ENCODE measurements at regions not wholly inside any gene's neighbourhood (a gene's known extent, or its start where the extent isn't known, plus 50 kb on each side); places are given as distances from the start of the nearest gene placed in this dataset.

DNA sequence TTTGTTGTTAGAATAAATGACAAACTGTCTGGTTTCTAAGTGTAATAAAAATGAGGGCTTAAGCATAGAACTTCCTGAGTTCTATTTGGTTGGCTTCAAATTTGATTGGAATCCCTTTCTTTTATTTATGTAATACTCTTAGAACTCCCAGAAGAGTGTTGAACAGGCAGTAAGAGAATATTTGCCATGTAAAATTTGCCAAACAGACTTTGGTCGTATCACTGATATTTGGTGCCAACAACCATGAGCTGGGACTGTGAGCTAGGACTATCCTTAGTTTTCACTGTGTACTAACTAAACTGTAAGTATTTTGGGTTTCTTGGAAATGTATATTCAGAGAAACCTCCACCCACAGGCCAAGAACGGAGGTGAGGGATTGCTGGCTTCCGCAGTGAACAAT, 971.2 kb upstream of the SOX9 start:
- intact Hi-C loops (cut with micrococcal nuclease): no loop called here
- Histone ChIP-seq H3K27me3 (ENCODE audit: low read depth) (no peaks in the 10 kb centered on the region), H3K9me3 (replicated peaks) (no peaks in the 10 kb centered on the region), H3K4me1 (no peaks in the 10 kb centered on the region), H3K4me3 (no peak overlapping the region), H3K36me3 (no peaks in the 10 kb centered on the region), H3K27ac (replicated peaks) (no peak overlapping the region)
- no peak for DNase-seq
- TF ChIP-seq, protein P1, sequence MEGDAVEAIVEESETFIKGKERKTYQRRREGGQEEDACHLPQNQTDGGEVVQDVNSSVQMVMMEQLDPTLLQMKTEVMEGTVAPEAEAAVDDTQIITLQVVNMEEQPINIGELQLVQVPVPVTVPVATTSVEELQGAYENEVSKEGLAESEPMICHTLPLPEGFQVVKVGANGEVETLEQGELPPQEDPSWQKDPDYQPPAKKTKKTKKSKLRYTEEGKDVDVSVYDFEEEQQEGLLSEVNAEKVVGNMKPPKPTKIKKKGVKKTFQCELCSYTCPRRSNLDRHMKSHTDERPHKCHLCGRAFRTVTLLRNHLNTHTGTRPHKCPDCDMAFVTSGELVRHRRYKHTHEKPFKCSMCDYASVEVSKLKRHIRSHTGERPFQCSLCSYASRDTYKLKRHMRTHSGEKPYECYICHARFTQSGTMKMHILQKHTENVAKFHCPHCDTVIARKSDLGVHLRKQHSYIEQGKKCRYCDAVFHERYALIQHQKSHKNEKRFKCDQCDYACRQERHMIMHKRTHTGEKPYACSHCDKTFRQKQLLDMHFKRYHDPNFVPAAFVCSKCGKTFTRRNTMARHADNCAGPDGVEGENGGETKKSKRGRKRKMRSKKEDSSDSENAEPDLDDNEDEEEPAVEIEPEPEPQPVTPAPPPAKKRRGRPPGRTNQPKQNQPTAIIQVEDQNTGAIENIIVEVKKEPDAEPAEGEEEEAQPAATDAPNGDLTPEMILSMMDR (IDR thresholded peaks at IDR 0.05; ENCODE audit: borderline replicate concordance): no peak

DNA sequence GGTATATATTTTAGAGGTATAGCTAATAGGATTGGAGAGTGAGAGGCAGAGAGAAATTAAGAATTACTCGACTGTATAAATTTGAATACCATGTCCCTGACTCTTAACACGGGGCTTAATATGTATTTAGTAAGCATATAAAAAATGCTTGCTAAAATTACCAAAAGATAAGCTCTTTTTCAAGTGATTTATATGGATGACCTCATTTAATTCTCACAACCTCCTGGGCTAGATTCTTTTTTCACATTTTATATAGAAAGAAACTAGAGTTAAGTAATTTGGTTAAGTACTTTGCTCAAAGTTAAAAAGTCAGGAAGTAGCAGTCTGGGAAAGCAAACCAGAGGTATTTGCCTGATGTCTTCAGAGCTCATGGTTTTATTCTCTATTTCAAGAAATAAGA, 963.5 kb upstream of the SOX9 start:
- intact Hi-C loops (cut with micrococcal nuclease): no loop called here
- Histone ChIP-seq H3K9me3 (replicated peaks) (no peaks in the 10 kb centered on the region), H3K27me3 (ENCODE audit: low read depth) (peaks cover 5% of the 10 kb centered on the region), H3K4me3 (no peak overlapping the region), H3K4me1 (no peaks in the 10 kb centered on the region), H3K27ac (replicated peaks) (no peak overlapping the region), H3K36me3 (no peaks in the 10 kb centered on the region)
- no peak for DNase-seq
- TF ChIP-seq, protein P1 (IDR thresholded peaks at IDR 0.05; ENCODE audit: borderline replicate concordance): no peak

DNA sequence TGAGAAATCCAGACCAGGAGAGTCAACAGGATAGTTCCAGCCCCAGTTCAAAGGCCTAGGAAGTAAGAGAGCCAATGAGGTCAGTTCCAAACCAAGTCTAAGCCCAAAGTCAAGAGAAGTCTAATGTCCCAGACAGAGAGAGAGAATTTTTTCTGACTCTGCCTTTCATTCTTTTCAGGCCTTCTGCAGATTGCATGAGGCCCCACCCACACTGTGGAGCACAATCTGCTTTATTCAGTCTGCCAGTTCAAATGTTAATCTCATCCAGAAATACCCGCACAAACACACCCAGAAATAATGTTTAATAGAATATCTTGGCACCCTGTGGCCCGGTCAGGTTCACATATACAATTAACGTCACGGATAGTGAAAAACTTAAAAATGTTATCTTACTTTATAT, 962.4 kb upstream of the SOX9 start:
- no peaks in the 10 kb centered on the region for H3K4me1 ChIP-seq
- intact Hi-C loops (cut with micrococcal nuclease): no loop called here
- no peaks in the 10 kb centered on the region for H3K9me3 ChIP-seq (replicated peaks)
- H3K36me3 ChIP-seq: no peaks in the 10 kb centered on the region
- TF ChIP-seq, protein P1 (IDR thresholded peaks at IDR 0.05; ENCODE audit: borderline replicate concordance): no peak
- no peak overlapping the region for H3K27ac ChIP-seq (replicated peaks)
- no peak for DNase-seq
- H3K4me3 ChIP-seq: no peak overlapping the region
- peaks cover 5% of the 10 kb centered on the region for H3K27me3 ChIP-seq (ENCODE audit: low read depth)

DNA sequence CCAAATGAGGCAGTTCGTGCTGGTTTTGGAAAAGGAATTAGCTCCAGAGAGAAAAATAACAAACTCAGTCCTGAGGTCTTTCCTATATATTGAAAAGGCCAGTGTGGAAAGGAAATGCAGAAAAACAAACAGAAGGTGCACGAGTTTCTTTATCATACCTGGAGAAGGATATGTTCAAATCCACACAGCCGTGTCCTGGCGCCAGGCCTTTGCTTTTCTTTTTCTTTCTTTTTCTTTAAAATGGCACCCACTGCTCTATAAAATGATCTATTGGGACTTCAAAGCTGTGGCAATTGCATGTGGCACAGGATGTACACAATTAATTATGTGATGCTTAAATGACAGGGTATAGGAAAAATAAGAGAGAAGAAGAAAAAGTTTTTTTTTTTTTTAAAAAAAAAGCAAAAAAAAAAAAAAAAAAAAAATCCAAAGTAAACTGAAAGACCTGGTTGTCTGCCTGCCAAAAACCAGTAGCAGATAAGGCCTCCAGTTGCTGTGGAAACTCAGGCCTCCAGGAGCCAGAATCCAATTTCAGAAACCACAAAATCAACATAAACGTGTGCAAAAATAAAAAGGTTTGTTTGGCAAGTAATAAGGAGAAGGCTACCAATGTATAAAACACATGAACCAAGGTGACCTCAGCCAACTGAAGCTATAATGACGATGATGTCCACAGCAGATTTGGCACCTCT, 957.6 kb upstream of the SOX9 start:
- intact Hi-C loops (cut with micrococcal nuclease): no loop called here
- H3K9me3 ChIP-seq (replicated peaks): no peaks in the 10 kb centered on the region
- H3K4me3 ChIP-seq: no peak overlapping the region
- no peaks in the 10 kb centered on the region for H3K4me1 ChIP-seq
- DNase-seq: no peak
- TF ChIP-seq, protein P1 (IDR thresholded peaks at IDR 0.05; ENCODE audit: borderline replicate concordance): no peak
- no peaks in the 10 kb centered on the region for H3K36me3 ChIP-seq
- no peak overlapping the region for H3K27ac ChIP-seq (replicated peaks)
- H3K27me3 ChIP-seq (ENCODE audit: low read depth): peaks cover 5% of the 10 kb centered on the region

DNA sequence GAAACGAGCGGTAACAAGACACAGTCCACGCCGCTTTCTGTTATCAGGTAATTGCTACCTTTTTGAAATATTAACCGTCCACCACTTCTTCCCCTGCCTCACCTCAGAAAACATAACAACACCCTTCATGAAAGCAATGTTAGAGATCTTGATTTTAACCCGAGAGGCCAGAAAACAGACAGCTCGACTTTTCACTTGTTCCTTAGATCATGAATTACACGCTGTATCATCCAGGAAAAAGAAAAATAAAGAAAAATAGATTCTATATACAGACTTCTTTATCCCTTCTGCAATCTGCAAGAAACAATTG, 957.1 kb upstream of the SOX9 start:
- no peak for DNase-seq
- no peaks in the 10 kb centered on the region for H3K4me1 ChIP-seq
- no peaks in the 10 kb centered on the region for H3K36me3 ChIP-seq
- no peak overlapping the region for H3K27ac ChIP-seq (replicated peaks)
- intact Hi-C loops (cut with micrococcal nuclease): no loop called here
- TF ChIP-seq, protein P1 (IDR thresholded peaks at IDR 0.05; ENCODE audit: borderline replicate concordance): no peak
- peaks cover 5% of the 10 kb centered on the region for H3K27me3 ChIP-seq (ENCODE audit: low read depth)
- H3K4me3 ChIP-seq: no peak overlapping the region
- H3K9me3 ChIP-seq (replicated peaks): no peaks in the 10 kb centered on the region
